ENCODE measurements at regions not wholly inside any gene's neighbourhood (a gene's known extent, or its start where the extent isn't known, plus 50 kb on each side); places are given as distances from the start of the nearest gene placed in this dataset.
"Not testable (repeated sequence)": the region's sequence is repeated elsewhere in the genome, so short reads cannot be mapped to it uniquely, and the experiment has no call there.

GRCh38 chr5:93964421-93964820, 223.0 kb upstream of the POU5F2 start:
- DNase-seq: no peak
- H3K4me1 Mint-ChIP-seq: peaks cover 0 to 16% (median 4%) of the 10 kb centered on the region in 4 donors
- H3K27ac Mint-ChIP-seq: no peak overlapping the region
- POLR2A ChIA-PET: interaction anchor here (1.0 kb wide), 1 partner anchor 13 kb away, joined by 3 read pairs; no protein-coding TSS in a partner anchor
- ATAC-seq: no peak
- H3K27me3 Mint-ChIP-seq: no peaks in the 10 kb centered on the region
- peaks cover 0 to 10% (median 4%) of the 10 kb centered on the region in 9 donors for H3K9me3 Mint-ChIP-seq
- H3K4me3 Mint-ChIP-seq: no peak overlapping the region
- peaks cover 12 to 61% (median 54%) of the 10 kb centered on the region in 3 donors for H3K36me3 Mint-ChIP-seq

GRCh38 chr5:93960042-93960441, 218.6 kb upstream of the POU5F2 start:
- ATAC-seq (no peak), DNase-seq (no peak)
- H3K9me3 Mint-ChIP-seq: no peaks in the 10 kb centered on the region
- H3K36me3 Mint-ChIP-seq: peaks cover 10 to 48% (median 37%) of the 10 kb centered on the region in 3 donors
- POLR2A ChIA-PET: no interaction called here
- no peak overlapping the region for H3K27ac Mint-ChIP-seq
- H3K4me3 Mint-ChIP-seq: no peak overlapping the region
- H3K4me1 Mint-ChIP-seq: no peaks in the 10 kb centered on the region
- H3K27me3 Mint-ChIP-seq: no peaks in the 10 kb centered on the region

- peaks cover 40 to 63% (median 56%) of the 10 kb centered on the region in 3 donors for H3K36me3 Mint-ChIP-seq
- ATAC-seq: no peak
- H3K9me3 Mint-ChIP-seq: peaks cover 0 to 8% (median 0%) of the 10 kb centered on the region in 9 donors
- no peak overlapping the region for H3K4me3 Mint-ChIP-seq
- POLR2A ChIA-PET: no interaction called here
- DNase-seq: no peak
- H3K27me3 Mint-ChIP-seq: no peaks in the 10 kb centered on the region
- H3K4me1 Mint-ChIP-seq: peaks cover 0 to 2% (median 0%) of the 10 kb centered on the region in 4 donors
- H3K27ac Mint-ChIP-seq: no peak overlapping the region
These were observed 214.6 kb upstream of the POU5F2 start for GRCh38 chr5:93956006-93956405.

- DNase-seq (no peak), ATAC-seq (no peak)
- no peak overlapping the region for H3K27ac Mint-ChIP-seq
- peaks cover 0 to 14% (median 5%) of the 10 kb centered on the region in 9 donors for H3K9me3 Mint-ChIP-seq
- H3K36me3 Mint-ChIP-seq: peaks cover 46 to 64% (median 61%) of the 10 kb centered on the region in 3 donors
- H3K4me1 Mint-ChIP-seq: peaks cover 0 to 2% (median under 1%) of the 10 kb centered on the region in 4 donors
- H3K4me3 Mint-ChIP-seq: no peak overlapping the region
- H3K27me3 Mint-ChIP-seq: no peaks in the 10 kb centered on the region
- POLR2A ChIA-PET: no interaction called here
These were observed 213.1 kb upstream of the POU5F2 start for GRCh38 chr5:93954421-93955069.

GRCh38 chr5:93953442-93953841, 212.0 kb upstream of the POU5F2 start:
- peaks cover 51 to 71% (median 59%) of the 10 kb centered on the region in 3 donors for H3K36me3 Mint-ChIP-seq
- no peak for ATAC-seq
- no peak for DNase-seq
- POLR2A ChIA-PET: no interaction called here
- no peak overlapping the region for H3K27ac Mint-ChIP-seq
- H3K9me3 Mint-ChIP-seq: peaks cover 0 to 16% (median 8%) of the 10 kb centered on the region in 9 donors
- no peaks in the 10 kb centered on the region for H3K27me3 Mint-ChIP-seq
- peaks cover 0 to 2% (median under 1%) of the 10 kb centered on the region in 4 donors for H3K4me1 Mint-ChIP-seq
- no peak overlapping the region for H3K4me3 Mint-ChIP-seq

- ATAC-seq: no peak
- Mint-ChIP-seq H3K27me3 (no peaks in the 10 kb centered on the region), H3K4me3 (no peak overlapping the region), H3K27ac (no peak overlapping the region), H3K36me3 (peaks cover 0 to 17% (median 10%) of the 10 kb centered on the region in 3 donors), H3K9me3 (peaks cover 0 to 2% (median 0%) of the 10 kb centered on the region in 9 donors), H3K4me1 (peaks cover 6 to 15% (median 8%) of the 10 kb centered on the region in 4 donors)
- POLR2A ChIA-PET: no interaction called here
- DNase-seq: no peak
These were observed 200.5 kb upstream of the POU5F2 start for GRCh38 chr5:93941897-93942296.

- H3K27ac Mint-ChIP-seq, H3K4me3 Mint-ChIP-seq, H3K4me1 Mint-ChIP-seq, POLR2A ChIA-PET, DNase-seq, ATAC-seq, H3K27me3 Mint-ChIP-seq: not testable (repeated sequence)
- H3K36me3 Mint-ChIP-seq: peaks cover 13 to 36% (median 33%) of the 10 kb centered on the region in 3 donors
- H3K9me3 Mint-ChIP-seq: peaks cover 0 to 14% (median 3%) of the 10 kb centered on the region in 9 donors
These were observed 191.9 kb upstream of the POU5F2 start for GRCh38 chr5:93933269-93933668.

- ATAC-seq (no peak), DNase-seq (no peak)
- H3K4me1 Mint-ChIP-seq: peaks cover 0 to 2% (median 0%) of the 10 kb centered on the region in 4 donors
- H3K36me3 Mint-ChIP-seq: peaks cover 9 to 36% (median 33%) of the 10 kb centered on the region in 3 donors
- H3K4me3 Mint-ChIP-seq: no peak overlapping the region
- H3K9me3 Mint-ChIP-seq: peaks cover 0 to 10% (median 3%) of the 10 kb centered on the region in 9 donors
- POLR2A ChIA-PET: no interaction called here
- no peak overlapping the region for H3K27ac Mint-ChIP-seq
- no peaks in the 10 kb centered on the region for H3K27me3 Mint-ChIP-seq
These were observed 188.7 kb upstream of the POU5F2 start for GRCh38 chr5:93930098-93930497.

- Mint-ChIP-seq H3K27ac (no peak overlapping the region), H3K4me1 (peaks cover 0 to 2% (median 0%) of the 10 kb centered on the region in 4 donors), H3K36me3 (peaks cover 2 to 32% (median 29%) of the 10 kb centered on the region in 3 donors), H3K9me3 (peaks cover 0 to 3% (median 1%) of the 10 kb centered on the region in 9 donors), H3K4me3 (no peak overlapping the region), H3K27me3 (no peaks in the 10 kb centered on the region)
- POLR2A ChIA-PET: no interaction called here
- no peak for ATAC-seq
- DNase-seq: no peak
These were observed 187.7 kb upstream of the POU5F2 start for GRCh38 chr5:93929131-93929530.

GRCh38 chr5:93926831-93927620, 185.6 kb upstream of the POU5F2 start:
- Mint-ChIP-seq H3K36me3 (peaks cover 2 to 29% (median 20%) of the 10 kb centered on the region in 3 donors), H3K4me1 (peaks cover 0 to 2% (median 1%) of the 10 kb centered on the region in 4 donors), H3K27me3 (no peaks in the 10 kb centered on the region), H3K9me3 (no peaks in the 10 kb centered on the region), H3K27ac (no peak overlapping the region), H3K4me3 (no peak overlapping the region)
- DNase-seq: no peak
- no peak for ATAC-seq
- POLR2A ChIA-PET: no interaction called here

- POLR2A ChIA-PET: interaction anchor here (0.6 kb wide), 1 partner anchor 76 kb away, joined by 3 read pairs; no protein-coding TSS in a partner anchor
- no peak for DNase-seq
- no peak for ATAC-seq
- Mint-ChIP-seq H3K27ac (no peak overlapping the region), H3K4me3 (no peak overlapping the region), H3K9me3 (no peaks in the 10 kb centered on the region), H3K27me3 (no peaks in the 10 kb centered on the region), H3K4me1 (peaks cover 0 to 5% (median 1%) of the 10 kb centered on the region in 4 donors), H3K36me3 (peaks cover 4 to 29% (median 22%) of the 10 kb centered on the region in 3 donors)
These were observed 183.9 kb upstream of the POU5F2 start for GRCh38 chr5:93925321-93925720.

- ATAC-seq: no peak
- no peaks in the 10 kb centered on the region for H3K27me3 Mint-ChIP-seq
- no peaks in the 10 kb centered on the region for H3K9me3 Mint-ChIP-seq
- no peak for DNase-seq
- H3K27ac Mint-ChIP-seq: no peak overlapping the region
- POLR2A ChIA-PET: interaction anchor here (0.6 kb wide), 1 partner anchor 75 kb away, joined by 3 read pairs; no protein-coding TSS in a partner anchor
- H3K36me3 Mint-ChIP-seq: peaks cover 4 to 29% (median 22%) of the 10 kb centered on the region in 3 donors
- peaks cover 0 to 5% (median 1%) of the 10 kb centered on the region in 4 donors for H3K4me1 Mint-ChIP-seq
- H3K4me3 Mint-ChIP-seq: no peak overlapping the region
These were observed 183.2 kb upstream of the POU5F2 start for GRCh38 chr5:93924628-93925027.

- Mint-ChIP-seq H3K27ac (no peak overlapping the region), H3K36me3 (peaks cover 4 to 34% (median 20%) of the 10 kb centered on the region in 3 donors), H3K9me3 (no peaks in the 10 kb centered on the region), H3K4me1 (peaks cover 0 to 5% (median 1%) of the 10 kb centered on the region in 4 donors), H3K4me3 (no peak overlapping the region), H3K27me3 (no peaks in the 10 kb centered on the region)
- DNase-seq: no peak
- POLR2A ChIA-PET: no interaction called here
- ATAC-seq: no peak
These were observed 181.2 kb upstream of the POU5F2 start for GRCh38 chr5:93922551-93922950.
